ENCODE measurements at regions not wholly inside any gene's neighbourhood (a gene's known extent, or its start where the extent isn't known, plus 50 kb on each side); places are given as distances from the start of the nearest gene placed in this dataset.

GRCh38 chr1:30106125-30106524 is 617.3 kb downstream of the MATN1 start:
- Histone ChIP-seq H3K27me3 (ENCODE audit: control insufficient read depth, insufficient read depth, low read length) (peaks cover 20% of the 10 kb centered on the region), H3K36me3 (ENCODE audit: control insufficient read depth, insufficient read depth, low read length) (no peaks in the 10 kb centered on the region), H3K4me3 (ENCODE audit: low read depth, low read length) (no peak overlapping the region)
- TF ChIP-seq, protein P1, sequence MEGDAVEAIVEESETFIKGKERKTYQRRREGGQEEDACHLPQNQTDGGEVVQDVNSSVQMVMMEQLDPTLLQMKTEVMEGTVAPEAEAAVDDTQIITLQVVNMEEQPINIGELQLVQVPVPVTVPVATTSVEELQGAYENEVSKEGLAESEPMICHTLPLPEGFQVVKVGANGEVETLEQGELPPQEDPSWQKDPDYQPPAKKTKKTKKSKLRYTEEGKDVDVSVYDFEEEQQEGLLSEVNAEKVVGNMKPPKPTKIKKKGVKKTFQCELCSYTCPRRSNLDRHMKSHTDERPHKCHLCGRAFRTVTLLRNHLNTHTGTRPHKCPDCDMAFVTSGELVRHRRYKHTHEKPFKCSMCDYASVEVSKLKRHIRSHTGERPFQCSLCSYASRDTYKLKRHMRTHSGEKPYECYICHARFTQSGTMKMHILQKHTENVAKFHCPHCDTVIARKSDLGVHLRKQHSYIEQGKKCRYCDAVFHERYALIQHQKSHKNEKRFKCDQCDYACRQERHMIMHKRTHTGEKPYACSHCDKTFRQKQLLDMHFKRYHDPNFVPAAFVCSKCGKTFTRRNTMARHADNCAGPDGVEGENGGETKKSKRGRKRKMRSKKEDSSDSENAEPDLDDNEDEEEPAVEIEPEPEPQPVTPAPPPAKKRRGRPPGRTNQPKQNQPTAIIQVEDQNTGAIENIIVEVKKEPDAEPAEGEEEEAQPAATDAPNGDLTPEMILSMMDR (IDR thresholded peaks at IDR 0.05; ENCODE audit: insufficient read depth, low read length, poor library complexity, severe bottlenecking): peak; percentile 71
- DNase-seq (ENCODE audit: low read depth): no peak

- H3K27me3 ChIP-seq (ENCODE audit: control insufficient read depth, insufficient read depth, low read length): peaks cover 23% of the 10 kb centered on the region
These were observed 618.8 kb downstream of the MATN1 start for GRCh38 chr1:30104551-30104950.

GRCh38 chr1:30103708-30104411 is 619.5 kb downstream of the MATN1 start:
- no peak for DNase-seq (ENCODE audit: low read depth)
- Histone ChIP-seq H3K36me3 (ENCODE audit: control insufficient read depth, insufficient read depth, low read length) (no peaks in the 10 kb centered on the region), H3K4me3 (ENCODE audit: low read depth, low read length) (no peak overlapping the region), H3K27me3 (ENCODE audit: control insufficient read depth, insufficient read depth, low read length) (peaks cover 22% of the 10 kb centered on the region)
- TF ChIP-seq, protein P1 (IDR thresholded peaks at IDR 0.05; ENCODE audit: insufficient read depth, low read length, poor library complexity, severe bottlenecking): no peak

More at GRCh38 chr1:30104551-30104950, 618.8 kb downstream of the MATN1 start:
- no peaks in the 10 kb centered on the region for H3K36me3 ChIP-seq (ENCODE audit: control insufficient read depth, insufficient read depth, low read length)
- no peak for DNase-seq (ENCODE audit: low read depth)
- TF ChIP-seq, protein P1 (IDR thresholded peaks at IDR 0.05; ENCODE audit: insufficient read depth, low read length, poor library complexity, severe bottlenecking): no peak
- no peak overlapping the region for H3K4me3 ChIP-seq (ENCODE audit: low read depth, low read length)

DNA sequence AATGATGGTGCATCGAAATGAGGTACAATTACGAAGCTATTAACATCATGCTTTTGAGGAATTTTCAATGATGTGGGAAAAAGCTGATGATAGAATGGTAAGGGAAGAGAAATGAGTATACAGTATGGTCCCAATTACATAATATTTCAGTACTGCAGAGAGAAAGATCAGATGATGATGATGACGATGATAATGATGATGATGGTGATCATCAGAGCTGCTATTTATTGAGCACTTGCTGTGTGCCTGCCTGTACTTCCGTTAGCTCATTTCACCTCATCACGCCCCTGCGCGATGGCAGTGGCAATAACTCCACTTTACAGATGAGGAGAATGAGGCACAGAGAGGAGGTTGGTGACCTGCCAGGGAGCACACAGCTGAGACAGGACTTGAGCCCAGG is 620.8 kb downstream of the MATN1 start:
- Histone ChIP-seq H3K27me3 (ENCODE audit: control insufficient read depth, insufficient read depth, low read length) (peaks cover 16% of the 10 kb centered on the region), H3K4me3 (ENCODE audit: low read depth, low read length) (no peak overlapping the region), H3K36me3 (ENCODE audit: control insufficient read depth, insufficient read depth, low read length) (no peaks in the 10 kb centered on the region)
- TF ChIP-seq, protein P1 (IDR thresholded peaks at IDR 0.05; ENCODE audit: insufficient read depth, low read length, poor library complexity, severe bottlenecking): no peak
- no peak for DNase-seq (ENCODE audit: low read depth)

GRCh38 chr1:30101487-30102227 is 621.7 kb downstream of the MATN1 start:
- DNase-seq (ENCODE audit: low read depth): no peak
- Histone ChIP-seq H3K36me3 (ENCODE audit: control insufficient read depth, insufficient read depth, low read length) (no peaks in the 10 kb centered on the region), H3K4me3 (ENCODE audit: low read depth, low read length) (no peak overlapping the region), H3K27me3 (ENCODE audit: control insufficient read depth, insufficient read depth, low read length) (peaks cover 16% of the 10 kb centered on the region)
- TF ChIP-seq, protein P1 (IDR thresholded peaks at IDR 0.05; ENCODE audit: insufficient read depth, low read length, poor library complexity, severe bottlenecking): no peak

All from kidney epithelial cell (primary cell).